Naive thymus-derived CD4-positive, alpha-beta T cell (primary cell): ENCODE measurements at regions not wholly inside any gene's neighbourhood (a gene's known extent, or its start where the extent isn't known, plus 50 kb on each side); places are given as distances from the start of the nearest gene placed in this dataset.
A peak's percentile ranks its signal among the peaks of the same experiment; 100 is the strongest.

ENCODE experiments used
- ATAC-seq: fragments of 150-1000 bp; cut with Tn5 transposase; 2 replicates; pipeline ENCODE4 v1.10.0; 2021; ENCODE audit warnings: mild to moderate bottlenecking, moderate library complexity
- CTCF ChIA-PET: fragments of 350-600 bp; sonication (Branson Sonifier 250); formaldehyde crosslinking; loops from one replicate; lab custom pipeline; 2021; ENCODE audit warnings: antibody characterized with exemption; lab: Charles Lee
- POLR2A ChIA-PET: fragments of 350-600 bp; sonication (Branson Sonifier 250); formaldehyde crosslinking; loops from one replicate; lab custom pipeline; 2021; ENCODE audit warnings: antibody characterized with exemption, inconsistent platforms; lab: Charles Lee
- DNase-seq, 9 donors: peaks; one replicate each; pipeline versions ENCODE4 v3.0.0 to v3.0.0-alpha.2; 2020 to 2022; ENCODE audit warnings: mixed read lengths in 1 of 9
- H3K27ac ChIP-seq: one replicate; pipeline ENCODE4 v1.7.0; 2013; ENCODE audit warnings: mild to moderate bottlenecking, low read depth, low read length, moderate library complexity
- H3K27me3 ChIP-seq, 2 donors: one replicate each; pipeline ENCODE4 v1.7.0; 2013; ENCODE audit warnings: low read length in 2 of 2, mild to moderate bottlenecking in 2 of 2, moderate library complexity in 2 of 2; ENCODE audit not compliant: control insufficient read depth in 2 of 2, insufficient read depth in 2 of 2
- H3K36me3 ChIP-seq, 3 experiments: 1 replicate in 2 of 3; 2 replicates in 1 of 3; pipeline ENCODE4 v1.7.0; 2013; ENCODE audit warnings: low read length in 3 of 3, mild to moderate bottlenecking in 3 of 3, moderate library complexity in 1 of 3; ENCODE audit not compliant: insufficient read depth in 3 of 3, control insufficient read depth in 2 of 3
- H3K4me1 ChIP-seq, 2 donors: one replicate each; pipeline ENCODE4 v1.7.0; 2013; ENCODE audit warnings: low read length in 2 of 2, mild to moderate bottlenecking in 2 of 2, moderate library complexity in 1 of 2; ENCODE audit not compliant: control insufficient read depth in 2 of 2, insufficient read depth in 2 of 2
- H3K4me3 ChIP-seq: 2 replicates; pipeline ENCODE4 v1.7.0; 2013; ENCODE audit warnings: mild to moderate bottlenecking, low read length
- H3K9me3 ChIP-seq, 3 experiments: 1 replicate in 2 of 3; 2 replicates in 1 of 3; pipeline ENCODE4 v1.7.0; 2013; ENCODE audit warnings: low read length in 3 of 3; ENCODE audit not compliant: control insufficient read depth in 2 of 3
- H3K27ac Mint-ChIP-seq, 9 donors: one replicate each; pipeline ENCODE4 v1.8.0; 2020 to 2022; ENCODE audit warnings: mixed read lengths in 9 of 9, mild to moderate bottlenecking in 8 of 9, moderate library complexity in 5 of 9, inconsistent platforms in 2 of 9
- H3K27me3 Mint-ChIP-seq, 5 donors: one replicate each; pipeline ENCODE4 v1.8.0; 2021 to 2022; ENCODE audit warnings: mixed read lengths in 5 of 5, mild to moderate bottlenecking in 1 of 5
- H3K36me3 Mint-ChIP-seq, 5 donors: one replicate each; pipeline ENCODE4 v1.8.0; 2020 to 2022; ENCODE audit warnings: mixed read lengths in 5 of 5, mild to moderate bottlenecking in 3 of 5, inconsistent platforms in 1 of 5
- H3K4me1 Mint-ChIP-seq, 7 donors: one replicate each; pipeline ENCODE4 v1.8.0; 2020 to 2022; ENCODE audit warnings: mixed read lengths in 7 of 7, mild to moderate bottlenecking in 3 of 7, inconsistent platforms in 1 of 7
- H3K4me3 Mint-ChIP-seq, 10 donors: one replicate each; pipeline ENCODE4 v1.8.0; 2020 to 2022; ENCODE audit warnings: mild to moderate bottlenecking in 10 of 10, mixed read lengths in 10 of 10, moderate library complexity in 6 of 10, inconsistent platforms in 2 of 10
- H3K9me3 Mint-ChIP-seq, 11 donors: one replicate each; pipeline ENCODE4 v1.8.0; 2020 to 2022; ENCODE audit warnings: mixed read lengths in 11 of 11, mild to moderate bottlenecking in 4 of 11, inconsistent platforms in 1 of 11, moderate library complexity in 1 of 11
- intact Hi-C, 2 donors: fragments of 100-400 bp; cut with micrococcal nuclease; formaldehyde crosslinking; loops; one replicate each; pipeline ENCODE4 v1.15.1; 2023

- no peak overlapping the region for H3K4me3 ChIP-seq
- no peak overlapping the region for H3K27ac ChIP-seq
- H3K36me3 Mint-ChIP-seq = peaks cover 0 to 9% (median 3%) of the 10 kb centered on the region in 5 donors
- no peaks in the 10 kb centered on the region for H3K36me3 ChIP-seq
- ChIA-PET POLR2A (no interaction called here), CTCF (interaction anchor here (0.7 kb wide), 1 partner anchor 563 kb away, joined by 4 read pairs; no protein-coding TSS in a partner anchor)
- H3K4me1 ChIP-seq = peaks cover 0 to 9% of the 10 kb centered on the region in 2 donors
- DNase-seq (no peak), ATAC-seq (no peak)
- no peaks in the 10 kb centered on the region for H3K27me3 ChIP-seq
- no peaks in the 10 kb centered on the region for H3K9me3 ChIP-seq
- peaks cover 0 to 7% (median 6%) of the 10 kb centered on the region in 5 donors for H3K27me3 Mint-ChIP-seq
- peaks cover 2 to 19% (median 6%) of the 10 kb centered on the region in 11 donors for H3K9me3 Mint-ChIP-seq
- H3K4me3 Mint-ChIP-seq = no peak overlapping the region
- peaks cover 0 to 12% (median 0%) of the 10 kb centered on the region in 7 donors for H3K4me1 Mint-ChIP-seq
- intact Hi-C loops = no loop called here
- no peak overlapping the region for H3K27ac Mint-ChIP-seq
Measured at GRCh38 chr2:8171608-8172007, 510.2 kb upstream of the ID2 start.

GRCh38 chr2:8172661-8173060 is 509.2 kb upstream of the ID2 start:
- no peak for DNase-seq
- Mint-ChIP-seq H3K9me3 (peaks cover 2 to 19% (median 6%) of the 10 kb centered on the region in 11 donors), H3K27me3 (peaks cover 0 to 7% (median 6%) of the 10 kb centered on the region in 5 donors), H3K4me3 (no peak overlapping the region), H3K36me3 (peaks cover 0 to 9% (median 3%) of the 10 kb centered on the region in 5 donors), H3K27ac (no peak overlapping the region), H3K4me1 (peaks cover 0 to 12% (median 0%) of the 10 kb centered on the region in 7 donors)
- intact Hi-C loops = no loop called here
- Histone ChIP-seq H3K36me3 (no peaks in the 10 kb centered on the region), H3K9me3 (no peaks in the 10 kb centered on the region), H3K27me3 (no peaks in the 10 kb centered on the region), H3K4me3 (no peak overlapping the region), H3K27ac (no peak overlapping the region), H3K4me1 (peaks cover 0 to 9% of the 10 kb centered on the region in 2 donors)
- ChIA-PET CTCF (no interaction called here), POLR2A (no interaction called here)
- no peak for ATAC-seq

- H3K27me3 ChIP-seq = no peaks in the 10 kb centered on the region
- DNase-seq (no peak), ATAC-seq (no peak)
- H3K27ac ChIP-seq = no peak overlapping the region
- ChIA-PET CTCF (no interaction called here), POLR2A (interaction anchor here (0.7 kb wide), 1 partner anchor 13 kb away, joined by 3 read pairs; no protein-coding TSS in a partner anchor)
- intact Hi-C loops = no loop called here
- no peaks in the 10 kb centered on the region for H3K36me3 ChIP-seq
- H3K4me3 Mint-ChIP-seq = no peak overlapping the region
- H3K4me3 ChIP-seq = no peak overlapping the region
- H3K4me1 Mint-ChIP-seq = no peaks in the 10 kb centered on the region
- peaks cover 3 to 22% (median 6%) of the 10 kb centered on the region in 11 donors for H3K9me3 Mint-ChIP-seq
- H3K9me3 ChIP-seq = no peaks in the 10 kb centered on the region
- H3K27ac Mint-ChIP-seq = peak overlapping the region in 1 of 9 donors; percentile 14
- H3K36me3 Mint-ChIP-seq = peaks cover 0 to 13% (median 3%) of the 10 kb centered on the region in 5 donors
- H3K4me1 ChIP-seq = no peaks in the 10 kb centered on the region
- H3K27me3 Mint-ChIP-seq = peaks cover 0 to 14% (median 6%) of the 10 kb centered on the region in 5 donors
Measured at GRCh38 chr2:8174641-8175257, 507.1 kb upstream of the ID2 start.

GRCh38 chr2:8176887-8177286 is 505.0 kb upstream of the ID2 start:
- Mint-ChIP-seq H3K4me1 (no peaks in the 10 kb centered on the region), H3K9me3 (peaks cover 3 to 32% (median 12%) of the 10 kb centered on the region in 11 donors), H3K36me3 (peaks cover 0 to 17% (median 3%) of the 10 kb centered on the region in 5 donors), H3K27ac (no peak overlapping the region), H3K4me3 (no peak overlapping the region), H3K27me3 (peaks cover 0 to 14% (median 9%) of the 10 kb centered on the region in 5 donors)
- ChIA-PET CTCF (no interaction called here), POLR2A (no interaction called here)
- DNase-seq (no peak), ATAC-seq (peak; percentile 76)
- Histone ChIP-seq H3K9me3 (no peaks in the 10 kb centered on the region), H3K27me3 (no peaks in the 10 kb centered on the region), H3K4me3 (no peak overlapping the region), H3K4me1 (no peaks in the 10 kb centered on the region), H3K36me3 (no peaks in the 10 kb centered on the region), H3K27ac (no peak overlapping the region)
- intact Hi-C loops = no loop called here

- Mint-ChIP-seq H3K9me3 (peaks cover 3 to 33% (median 13%) of the 10 kb centered on the region in 11 donors), H3K36me3 (peaks cover 0 to 17% (median 3%) of the 10 kb centered on the region in 5 donors), H3K27ac (no peak overlapping the region), H3K27me3 (peaks cover 0 to 14% (median 9%) of the 10 kb centered on the region in 5 donors), H3K4me3 (no peak overlapping the region), H3K4me1 (no peaks in the 10 kb centered on the region)
- H3K4me3 ChIP-seq = no peak overlapping the region
- ATAC-seq = no peak
- H3K4me1 ChIP-seq = no peaks in the 10 kb centered on the region
- no peak for DNase-seq
- ChIA-PET CTCF (no interaction called here), POLR2A (no interaction called here)
- no peaks in the 10 kb centered on the region for H3K9me3 ChIP-seq
- intact Hi-C loops = no loop called here
- no peak overlapping the region for H3K27ac ChIP-seq
- no peaks in the 10 kb centered on the region for H3K27me3 ChIP-seq
- no peaks in the 10 kb centered on the region for H3K36me3 ChIP-seq
Measured at GRCh38 chr2:8177566-8177965, 504.3 kb upstream of the ID2 start.

GRCh38 chr2:8178911-8179310 is 502.9 kb upstream of the ID2 start:
- H3K4me1 ChIP-seq = no peaks in the 10 kb centered on the region
- Mint-ChIP-seq H3K36me3 (peaks cover 0 to 16% (median 3%) of the 10 kb centered on the region in 5 donors), H3K27me3 (peaks cover 0 to 10% (median 7%) of the 10 kb centered on the region in 5 donors), H3K27ac (no peak overlapping the region), H3K9me3 (peaks cover 3 to 33% (median 13%) of the 10 kb centered on the region in 11 donors), H3K4me1 (no peaks in the 10 kb centered on the region), H3K4me3 (no peak overlapping the region)
- no peak overlapping the region for H3K27ac ChIP-seq
- ChIA-PET CTCF (no interaction called here), POLR2A (no interaction called here)
- no peaks in the 10 kb centered on the region for H3K36me3 ChIP-seq
- DNase-seq = no peak
- intact Hi-C loops = no loop called here
- no peak overlapping the region for H3K4me3 ChIP-seq
- no peak for ATAC-seq
- no peaks in the 10 kb centered on the region for H3K9me3 ChIP-seq
- no peaks in the 10 kb centered on the region for H3K27me3 ChIP-seq

- H3K9me3 ChIP-seq = no peaks in the 10 kb centered on the region
- no peaks in the 10 kb centered on the region for H3K4me1 ChIP-seq
- ATAC-seq = no peak
- intact Hi-C loops = no loop called here
- H3K27me3 ChIP-seq = no peaks in the 10 kb centered on the region
- H3K4me3 ChIP-seq = no peak overlapping the region
- no peak overlapping the region for H3K27ac ChIP-seq
- ChIA-PET CTCF (no interaction called here), POLR2A (no interaction called here)
- no peaks in the 10 kb centered on the region for H3K36me3 ChIP-seq
- peaks cover 0 to 10% (median 4%) of the 10 kb centered on the region in 5 donors for H3K27me3 Mint-ChIP-seq
- H3K4me3 Mint-ChIP-seq = no peak overlapping the region
- no peak overlapping the region for H3K27ac Mint-ChIP-seq
- peaks cover 0 to 16% (median 3%) of the 10 kb centered on the region in 11 donors for H3K9me3 Mint-ChIP-seq
- H3K36me3 Mint-ChIP-seq = peaks cover 0 to 5% (median 0%) of the 10 kb centered on the region in 5 donors
- DNase-seq = no peak
- H3K4me1 Mint-ChIP-seq = peaks cover 0 to 6% (median 0%) of the 10 kb centered on the region in 7 donors
Measured at GRCh38 chr2:8189316-8189715, 492.5 kb upstream of the ID2 start.
